ACC112 (cell line): ENCODE measurements at regions not wholly inside any gene's neighbourhood (a gene's known extent, or its start where the extent isn't known, plus 50 kb on each side); places are given as distances from the start of the nearest gene placed in this dataset.

ENCODE experiments used
- H2AFZ ChIP-seq: fragments of 200-600 bp; sonication (generic); one replicate; pipeline ENCODE4 v1.6.0; 2017; ENCODE audit warnings: antibody characterized with exemption, low read length; ENCODE audit not compliant: unreplicated experiment
- H3K27ac ChIP-seq: fragments of 200-600 bp; sonication (generic); 2 replicates; pipeline ENCODE4 v1.5.1; 2014; ENCODE audit warnings: low read depth, mild to moderate bottlenecking, antibody characterized with exemption, low read length, moderate library complexity
- H3K27me3 ChIP-seq: fragments of 200-600 bp; sonication (generic); 2 replicates; pipeline ENCODE4 v1.6.1; 2014; ENCODE audit warnings: mild to moderate bottlenecking, antibody characterized with exemption, low read length, moderate library complexity, mixed read lengths; ENCODE audit not compliant: insufficient read depth
- H3K36me3 ChIP-seq: fragments of 200-600 bp; sonication (generic); 2 replicates; pipeline ENCODE4 v1.6.1; 2016; ENCODE audit warnings: mild to moderate bottlenecking, antibody characterized with exemption, low read length, moderate library complexity, mixed read lengths; ENCODE audit not compliant: insufficient read depth
- H3K4me1 ChIP-seq: fragments of 200-600 bp; sonication (generic); one replicate; pipeline ENCODE4 v1.6.1; 2016; ENCODE audit warnings: low read length, mixed read lengths; ENCODE audit not compliant: insufficient read depth, unreplicated experiment, control insufficient read depth
- H3K4me3 ChIP-seq: fragments of 200-600 bp; sonication (generic); 2 replicates; pipeline ENCODE4 v1.5.1; 2014; ENCODE audit warnings: mild to moderate bottlenecking, low read depth, low read length
- H3K79me2 ChIP-seq: fragments of 200-600 bp; sonication (generic); one replicate; pipeline ENCODE4 v1.6.0; 2016; ENCODE audit warnings: low read length; ENCODE audit not compliant: control insufficient read depth, unreplicated experiment, insufficient read depth

DNA sequence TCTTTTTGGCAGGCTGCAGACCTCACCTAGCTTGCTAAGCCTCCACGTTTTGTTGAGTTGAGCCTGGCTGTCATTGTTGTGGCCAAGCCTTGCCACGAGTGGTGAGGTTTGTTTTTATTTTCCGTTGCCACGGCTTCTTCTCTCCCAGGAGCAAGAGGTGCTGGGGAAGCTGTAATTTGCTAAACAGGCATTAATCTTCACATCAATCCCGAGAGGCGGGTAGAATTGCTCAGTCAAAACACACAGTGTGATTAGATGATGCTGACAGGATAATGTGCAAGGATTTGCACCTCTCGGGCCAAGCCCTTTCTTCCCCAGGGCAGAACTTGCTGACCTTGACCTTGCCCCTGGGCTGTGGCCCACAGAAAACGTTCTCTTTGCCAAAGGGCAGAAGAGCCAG lies 72.2 kb upstream of the ATP6AP2 start:
- Histone ChIP-seq H3K79me2 (no peaks in the 10 kb centered on the region), H3K4me3 (no peak overlapping the region), H3K36me3 (no peaks in the 10 kb centered on the region), H3K27me3 (no peaks in the 10 kb centered on the region), H2AFZ (no peak overlapping the region), H3K27ac (no peak overlapping the region), H3K4me1 (peaks cover 5% of the 10 kb centered on the region)

DNA sequence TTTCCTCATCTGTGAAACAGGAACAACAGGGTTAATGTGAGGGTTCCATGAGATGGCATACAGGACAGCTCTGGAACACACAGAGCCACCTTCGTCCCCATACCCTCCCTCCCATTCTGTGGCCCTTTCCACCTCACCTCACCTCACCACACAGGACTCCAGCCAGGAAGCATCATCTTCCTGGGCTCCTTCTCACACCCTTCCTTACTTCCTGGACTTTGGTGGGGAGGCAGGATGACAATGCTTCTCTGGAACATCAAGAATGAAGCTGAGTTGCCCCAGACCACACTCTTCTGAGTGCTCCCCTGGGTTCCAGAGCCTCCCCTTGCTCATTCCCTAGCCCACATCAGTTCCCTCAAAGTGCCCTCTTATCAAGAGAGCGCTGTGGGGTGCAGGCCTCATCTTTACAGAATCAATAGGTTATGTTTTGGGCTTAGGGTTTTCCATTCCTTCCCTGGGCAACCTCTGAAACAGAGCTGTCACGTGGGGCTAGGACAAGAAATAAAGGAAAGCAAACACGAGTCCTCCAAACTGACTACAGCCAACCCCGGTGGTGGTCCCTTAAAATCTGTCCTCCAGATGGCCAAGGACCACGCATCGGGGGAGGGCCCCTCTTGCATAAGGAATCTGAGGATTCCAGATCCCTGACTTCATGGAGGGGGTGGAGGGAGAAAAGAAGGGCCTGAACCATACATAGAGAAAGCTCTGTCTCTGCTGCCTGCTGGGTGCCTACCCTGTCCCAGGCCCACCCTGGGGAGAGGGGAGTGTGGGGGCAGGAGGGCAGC lies 74.4 kb upstream of the ATP6AP2 start:
- Histone ChIP-seq H3K4me1 (peaks cover 5% of the 10 kb centered on the region), H3K36me3 (no peaks in the 10 kb centered on the region), H3K79me2 (no peaks in the 10 kb centered on the region), H3K27ac (no peak overlapping the region), H2AFZ (no peak overlapping the region), H3K27me3 (no peaks in the 10 kb centered on the region), H3K4me3 (no peak overlapping the region)

DNA sequence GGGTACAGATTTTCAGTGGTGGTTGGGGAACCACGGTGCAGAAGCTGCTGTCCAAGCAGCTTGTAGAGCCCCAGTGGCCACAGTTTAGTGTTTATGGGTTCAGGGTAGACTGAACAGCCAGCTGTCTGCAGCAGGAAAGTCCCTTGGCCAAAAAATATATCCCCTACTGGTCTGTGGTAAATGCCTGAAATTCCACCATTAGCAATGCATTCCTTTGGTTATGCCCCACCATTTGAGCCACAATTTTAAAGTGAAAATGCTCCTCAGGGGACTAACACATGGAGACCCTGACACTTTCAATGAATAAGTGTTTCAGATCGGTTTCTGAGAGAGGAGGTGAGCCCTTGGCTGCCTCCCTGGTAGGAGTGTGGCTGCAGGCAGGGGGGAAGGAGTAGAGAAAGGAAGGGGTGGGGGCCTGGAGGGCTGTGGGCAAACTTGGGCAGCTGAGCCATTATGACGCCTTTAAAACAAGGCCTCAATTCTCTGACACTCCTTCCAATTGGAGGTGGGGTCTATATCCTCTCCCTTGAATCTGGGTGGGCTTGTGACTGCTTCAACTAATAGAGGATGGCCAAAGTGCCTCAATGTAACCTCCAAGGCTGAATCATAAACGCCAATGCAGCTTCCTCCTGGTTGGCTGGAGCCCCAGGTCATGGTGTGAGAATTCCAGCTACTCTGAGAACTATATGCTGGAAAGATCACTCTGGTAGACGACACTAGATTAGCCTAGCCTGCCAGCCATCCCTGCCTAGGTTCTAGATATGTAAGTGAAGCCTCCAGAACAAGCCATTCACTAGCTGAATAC lies 75.8 kb upstream of the ATP6AP2 start:
- Histone ChIP-seq H2AFZ (no peak overlapping the region), H3K27me3 (no peaks in the 10 kb centered on the region), H3K27ac (no peak overlapping the region), H3K79me2 (no peaks in the 10 kb centered on the region), H3K4me3 (no peak overlapping the region), H3K4me1 (peaks cover 5% of the 10 kb centered on the region), H3K36me3 (no peaks in the 10 kb centered on the region)

GRCh38 chrX:40503094-40503493 lies 77.7 kb upstream of the ATP6AP2 start:
- Histone ChIP-seq H3K36me3 (no peaks in the 10 kb centered on the region), H3K27ac (no peak overlapping the region), H3K4me3 (no peak overlapping the region), H3K27me3 (no peaks in the 10 kb centered on the region), H3K4me1 (peaks cover 5% of the 10 kb centered on the region), H2AFZ (no peak overlapping the region), H3K79me2 (no peaks in the 10 kb centered on the region)

- no peaks in the 10 kb centered on the region for H3K27me3 ChIP-seq
- H3K4me1 ChIP-seq = peaks cover 5% of the 10 kb centered on the region
- H3K4me3 ChIP-seq = no peak overlapping the region
- no peaks in the 10 kb centered on the region for H3K36me3 ChIP-seq
- H3K79me2 ChIP-seq = no peaks in the 10 kb centered on the region
- H2AFZ ChIP-seq = no peak overlapping the region
- H3K27ac ChIP-seq = no peak overlapping the region
Measured at GRCh38 chrX:40502688-40503087, 78.1 kb upstream of the ATP6AP2 start.

GRCh38 chrX:40501164-40501855 lies 79.5 kb upstream of the ATP6AP2 start:
- H3K4me1 ChIP-seq = peaks cover 5% of the 10 kb centered on the region
- H2AFZ ChIP-seq = no peak overlapping the region
- no peak overlapping the region for H3K4me3 ChIP-seq
- no peaks in the 10 kb centered on the region for H3K79me2 ChIP-seq
- no peaks in the 10 kb centered on the region for H3K36me3 ChIP-seq
- no peaks in the 10 kb centered on the region for H3K27me3 ChIP-seq
- no peak overlapping the region for H3K27ac ChIP-seq

DNA sequence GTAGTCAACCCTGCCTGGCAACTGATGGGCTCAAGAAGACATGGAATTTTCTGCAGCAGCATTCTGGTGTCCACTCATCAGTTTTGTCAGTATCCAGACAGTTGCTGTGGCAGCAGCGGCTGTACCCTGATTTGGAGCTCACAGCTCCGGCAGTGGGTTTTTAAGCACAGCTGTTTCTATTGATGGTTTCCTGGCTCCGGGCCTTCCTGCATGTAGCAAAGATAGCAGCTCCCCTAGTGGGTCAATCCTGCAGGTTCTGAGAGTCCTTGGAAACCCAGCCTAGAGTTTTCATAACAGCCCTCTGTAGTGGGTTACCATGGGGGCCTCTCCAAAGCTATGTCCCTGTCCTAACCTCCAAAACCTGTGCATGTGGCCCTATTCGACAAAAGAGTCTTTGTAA lies 84.0 kb upstream of the ATP6AP2 start:
- Histone ChIP-seq H3K27me3 (no peaks in the 10 kb centered on the region), H3K27ac (no peak overlapping the region), H3K79me2 (no peaks in the 10 kb centered on the region), H3K4me3 (no peak overlapping the region), H3K4me1 (no peaks in the 10 kb centered on the region), H3K36me3 (no peaks in the 10 kb centered on the region), H2AFZ (no peak overlapping the region)

- Histone ChIP-seq H3K79me2 (no peaks in the 10 kb centered on the region), H3K27ac (no peak overlapping the region), H3K4me1 (no peaks in the 10 kb centered on the region), H2AFZ (no peak overlapping the region), H3K36me3 (no peaks in the 10 kb centered on the region), H3K4me3 (no peak overlapping the region), H3K27me3 (no peaks in the 10 kb centered on the region)
Measured at GRCh38 chrX:40495659-40496058, 85.1 kb upstream of the ATP6AP2 start.

- Histone ChIP-seq H3K79me2 (no peaks in the 10 kb centered on the region), H3K4me3 (no peak overlapping the region), H3K4me1 (no peaks in the 10 kb centered on the region), H3K27me3 (no peaks in the 10 kb centered on the region), H3K36me3 (no peaks in the 10 kb centered on the region), H3K27ac (no peak overlapping the region), H2AFZ (no peak overlapping the region)
Measured at GRCh38 chrX:40494005-40494404, 86.8 kb upstream of the ATP6AP2 start.

DNA sequence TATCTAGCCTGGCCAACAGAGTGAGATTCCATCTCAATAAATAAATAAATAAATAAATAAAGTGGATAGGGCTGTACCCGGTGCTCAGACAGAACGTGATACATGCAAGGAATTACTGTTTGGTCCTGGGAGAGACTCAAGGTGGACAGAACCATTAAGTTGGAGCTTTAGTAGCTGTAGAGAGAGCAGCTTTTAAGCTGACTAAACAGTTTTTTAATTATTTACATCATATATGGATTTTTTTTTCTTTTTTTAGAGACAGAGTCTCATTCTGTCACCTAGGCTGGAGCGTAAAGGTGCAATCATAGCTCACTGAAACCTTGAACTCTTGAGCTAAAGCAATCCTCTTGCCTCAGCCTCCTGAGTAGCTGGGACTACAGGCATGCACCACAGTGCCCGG lies 92.5 kb upstream of the ATP6AP2 start:
- H3K27ac ChIP-seq = no peak overlapping the region
- H3K4me1 ChIP-seq = no peaks in the 10 kb centered on the region
- H3K27me3 ChIP-seq = no peaks in the 10 kb centered on the region
- no peaks in the 10 kb centered on the region for H3K36me3 ChIP-seq
- H3K79me2 ChIP-seq = no peaks in the 10 kb centered on the region
- no peak overlapping the region for H2AFZ ChIP-seq
- no peak overlapping the region for H3K4me3 ChIP-seq
